ENCODE measurements at regions not wholly inside any gene's neighbourhood (a gene's known extent, or its start where the extent isn't known, plus 50 kb on each side); places are given as distances from the start of the nearest gene placed in this dataset.

- Histone ChIP-seq H3K4me3 (no peak overlapping the region), H3K36me3 (no peaks in the 10 kb centered on the region), H3K27me3 (no peaks in the 10 kb centered on the region), H3K27ac (no peak overlapping the region), H3K9me3 (no peaks in the 10 kb centered on the region), H3K4me1 (no peaks in the 10 kb centered on the region)
- 86% methylated on average over 1 of the region's 1 CpG for WGBS
- DNase-seq (ENCODE audit: low spot score in 2 of 2): no peak
- TF ChIP-seq POLR2A (IDR thresholded peaks at IDR 0.05): no peak
- TF ChIP-seq POLR2AphosphoS5 (IDR thresholded peaks at IDR 0.05): no peak
- no peak for TF ChIP-seq EP300 (IDR thresholded peaks at IDR 0.05)
- TF ChIP-seq CTCF (IDR thresholded peaks at IDR 0.05): no peak
Measured at GRCh38 chr5:89604342-89604741, 721.4 kb upstream of the MEF2C start.

- TF ChIP-seq CTCF (IDR thresholded peaks at IDR 0.05): no peak
- no peak for TF ChIP-seq POLR2AphosphoS5 (IDR thresholded peaks at IDR 0.05)
- no peak for TF ChIP-seq POLR2A (IDR thresholded peaks at IDR 0.05)
- TF ChIP-seq EP300 (IDR thresholded peaks at IDR 0.05): no peak
- no peaks in the 10 kb centered on the region for H3K9me3 ChIP-seq
- H3K27ac ChIP-seq: no peak overlapping the region
- DNase-seq (ENCODE audit: low spot score in 2 of 2): no peak
- H3K4me1 ChIP-seq: no peaks in the 10 kb centered on the region
- H3K36me3 ChIP-seq: no peaks in the 10 kb centered on the region
- no peaks in the 10 kb centered on the region for H3K27me3 ChIP-seq
- WGBS: 98% methylated on average over 12 of the region's 12 CpGs
- H3K4me3 ChIP-seq: no peak overlapping the region
Measured at GRCh38 chr5:89601880-89602279, 718.9 kb upstream of the MEF2C start.

- Histone ChIP-seq H3K27me3 (no peaks in the 10 kb centered on the region), H3K4me1 (no peaks in the 10 kb centered on the region), H3K9me3 (no peaks in the 10 kb centered on the region), H3K4me3 (no peak overlapping the region), H3K36me3 (no peaks in the 10 kb centered on the region), H3K27ac (no peak overlapping the region)
- DNase-seq (ENCODE audit: low spot score in 2 of 2): no peak
- TF ChIP-seq CTCF (IDR thresholded peaks at IDR 0.05) (no peak), POLR2AphosphoS5 (IDR thresholded peaks at IDR 0.05) (no peak), POLR2A (IDR thresholded peaks at IDR 0.05) (no peak), EP300 (IDR thresholded peaks at IDR 0.05) (no peak)
- 73% methylated on average over 1 of the region's 1 CpG for WGBS
Measured at GRCh38 chr5:89597878-89598277, 714.9 kb upstream of the MEF2C start.

- Histone ChIP-seq H3K4me1 (no peaks in the 10 kb centered on the region), H3K4me3 (no peak overlapping the region), H3K27me3 (no peaks in the 10 kb centered on the region), H3K27ac (no peak overlapping the region), H3K9me3 (no peaks in the 10 kb centered on the region), H3K36me3 (no peaks in the 10 kb centered on the region)
- no peak for TF ChIP-seq POLR2A (IDR thresholded peaks at IDR 0.05)
- TF ChIP-seq CTCF (IDR thresholded peaks at IDR 0.05): no peak
- no peak for TF ChIP-seq EP300 (IDR thresholded peaks at IDR 0.05)
- no peak for TF ChIP-seq POLR2AphosphoS5 (IDR thresholded peaks at IDR 0.05)
- DNase-seq (ENCODE audit: low spot score in 2 of 2): no peak
- WGBS: 46% methylated on average over 2 of the region's 2 CpGs
Measured at GRCh38 chr5:89596821-89597220, 713.8 kb upstream of the MEF2C start.

- WGBS: 76% methylated on average over 1 of the region's 1 CpG
- DNase-seq (ENCODE audit: low spot score in 2 of 2): no peak
- H3K27me3 ChIP-seq: no peaks in the 10 kb centered on the region
- no peak for TF ChIP-seq CTCF (IDR thresholded peaks at IDR 0.05)
- no peak for TF ChIP-seq POLR2A (IDR thresholded peaks at IDR 0.05)
- no peak for TF ChIP-seq EP300 (IDR thresholded peaks at IDR 0.05)
- no peak for TF ChIP-seq POLR2AphosphoS5 (IDR thresholded peaks at IDR 0.05)
- H3K9me3 ChIP-seq: no peaks in the 10 kb centered on the region
- H3K27ac ChIP-seq: no peak overlapping the region
- no peak overlapping the region for H3K4me3 ChIP-seq
- no peaks in the 10 kb centered on the region for H3K36me3 ChIP-seq
- no peaks in the 10 kb centered on the region for H3K4me1 ChIP-seq
Measured at GRCh38 chr5:89595056-89595455, 712.1 kb upstream of the MEF2C start.
